ENCODE measurements at regions not wholly inside any gene's neighbourhood (a gene's known extent, or its start where the extent isn't known, plus 50 kb on each side); places are given as distances from the start of the nearest gene placed in this dataset.

GRCh38 chr2:45273412-45274249 is 264.4 kb upstream of the SIX2 start:
- H3K9me3 Mint-ChIP-seq, result no peaks in the 10 kb centered on the region
- TF ChIP-seq, protein P1, sequence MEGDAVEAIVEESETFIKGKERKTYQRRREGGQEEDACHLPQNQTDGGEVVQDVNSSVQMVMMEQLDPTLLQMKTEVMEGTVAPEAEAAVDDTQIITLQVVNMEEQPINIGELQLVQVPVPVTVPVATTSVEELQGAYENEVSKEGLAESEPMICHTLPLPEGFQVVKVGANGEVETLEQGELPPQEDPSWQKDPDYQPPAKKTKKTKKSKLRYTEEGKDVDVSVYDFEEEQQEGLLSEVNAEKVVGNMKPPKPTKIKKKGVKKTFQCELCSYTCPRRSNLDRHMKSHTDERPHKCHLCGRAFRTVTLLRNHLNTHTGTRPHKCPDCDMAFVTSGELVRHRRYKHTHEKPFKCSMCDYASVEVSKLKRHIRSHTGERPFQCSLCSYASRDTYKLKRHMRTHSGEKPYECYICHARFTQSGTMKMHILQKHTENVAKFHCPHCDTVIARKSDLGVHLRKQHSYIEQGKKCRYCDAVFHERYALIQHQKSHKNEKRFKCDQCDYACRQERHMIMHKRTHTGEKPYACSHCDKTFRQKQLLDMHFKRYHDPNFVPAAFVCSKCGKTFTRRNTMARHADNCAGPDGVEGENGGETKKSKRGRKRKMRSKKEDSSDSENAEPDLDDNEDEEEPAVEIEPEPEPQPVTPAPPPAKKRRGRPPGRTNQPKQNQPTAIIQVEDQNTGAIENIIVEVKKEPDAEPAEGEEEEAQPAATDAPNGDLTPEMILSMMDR (IDR thresholded peaks at IDR 0.05; ENCODE audit: unreplicated experiment in 3 of 3), result no peak
- H3K27ac Mint-ChIP-seq, result peak overlapping the region in 2 of 3 experiments; percentile 28 to 58
- no peaks in the 10 kb centered on the region for H3K36me3 Mint-ChIP-seq (ENCODE audit: low read depth)
- H3K27me3 Mint-ChIP-seq (ENCODE audit: low read depth), result peaks cover 13% of the 10 kb centered on the region
- no peak overlapping the region for H3K4me3 Mint-ChIP-seq
- H3K4me1 Mint-ChIP-seq, result peaks cover 74% of the 10 kb centered on the region

GRCh38 chr2:45272549-45273265 is 263.5 kb upstream of the SIX2 start:
- Mint-ChIP-seq H3K27me3 (ENCODE audit: low read depth) (peaks cover 12% of the 10 kb centered on the region), H3K27ac (peak overlapping the region in 1 of 3 experiments; percentile 58), H3K9me3 (no peaks in the 10 kb centered on the region), H3K36me3 (ENCODE audit: low read depth) (no peaks in the 10 kb centered on the region), H3K4me1 (peaks cover 74% of the 10 kb centered on the region), H3K4me3 (no peak overlapping the region)
- TF ChIP-seq, protein P1 (IDR thresholded peaks at IDR 0.05; ENCODE audit: unreplicated experiment in 3 of 3), result no peak

DNA sequence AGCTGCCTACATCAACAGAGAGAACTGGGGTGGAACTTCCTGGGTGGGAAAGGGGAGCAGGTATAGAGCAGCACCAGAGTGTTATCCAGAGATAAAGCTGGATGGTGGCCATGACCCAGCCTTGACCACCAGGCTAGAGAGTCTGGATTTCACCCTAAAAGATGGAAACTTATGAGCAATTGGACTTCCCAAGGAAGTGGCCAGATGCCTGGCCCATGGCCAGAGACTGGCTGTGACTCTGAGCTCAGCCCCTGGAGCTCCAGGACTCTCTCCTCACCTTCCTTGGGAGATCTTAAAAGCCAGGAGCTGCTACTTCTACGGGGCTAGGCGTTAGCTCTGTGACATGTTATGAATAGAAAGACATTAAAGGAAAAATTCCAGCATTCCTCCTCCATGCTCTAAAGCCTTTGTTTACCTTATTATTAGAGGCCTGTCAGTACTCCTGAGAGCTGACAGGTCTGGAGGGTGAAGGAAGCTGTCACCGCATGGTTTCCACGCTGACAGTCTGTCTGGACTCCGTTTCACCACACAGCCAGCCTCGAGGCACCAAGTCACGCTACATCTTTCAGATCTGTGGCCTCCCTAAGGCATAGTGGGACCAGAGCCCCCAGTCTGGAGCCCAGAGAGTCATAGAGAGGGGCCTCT is 260.0 kb upstream of the SIX2 start:
- H3K9me3 Mint-ChIP-seq, result no peaks in the 10 kb centered on the region
- H3K36me3 Mint-ChIP-seq (ENCODE audit: low read depth), result no peaks in the 10 kb centered on the region
- peaks cover 20% of the 10 kb centered on the region for H3K27me3 Mint-ChIP-seq (ENCODE audit: low read depth)
- peaks cover 73% of the 10 kb centered on the region for H3K4me1 Mint-ChIP-seq
- TF ChIP-seq, protein P1 (IDR thresholded peaks at IDR 0.05; ENCODE audit: unreplicated experiment in 3 of 3), result no peak
- H3K4me3 Mint-ChIP-seq, result no peak overlapping the region
- H3K27ac Mint-ChIP-seq, result peak overlapping the region in 2 of 3 experiments; percentile 6 to 57

DNA sequence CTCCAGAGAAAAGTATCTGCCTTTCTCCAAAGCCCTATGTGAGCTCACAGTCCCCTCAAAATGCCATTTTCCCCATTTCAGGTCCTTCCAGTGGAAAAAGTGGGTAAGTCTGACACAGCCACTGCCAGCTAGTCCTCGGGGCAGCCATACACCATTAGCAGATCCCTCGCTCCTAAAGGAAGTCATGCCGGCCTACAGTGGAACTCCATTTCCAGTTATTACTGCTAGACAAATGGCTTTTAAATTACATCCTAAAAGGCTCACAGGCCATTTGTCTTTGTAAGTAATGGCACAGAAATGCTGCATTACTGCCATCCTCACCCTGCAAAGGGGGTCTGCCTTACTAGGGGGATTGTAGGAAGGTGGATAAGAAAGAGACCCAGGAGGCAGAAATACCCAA is 259.4 kb upstream of the SIX2 start:
- Mint-ChIP-seq H3K9me3 (no peaks in the 10 kb centered on the region), H3K4me1 (peaks cover 66% of the 10 kb centered on the region), H3K36me3 (ENCODE audit: low read depth) (no peaks in the 10 kb centered on the region), H3K4me3 (no peak overlapping the region), H3K27ac (peak overlapping the region in 1 of 3 experiments; percentile 6), H3K27me3 (ENCODE audit: low read depth) (peaks cover 20% of the 10 kb centered on the region)
- TF ChIP-seq, protein P1 (IDR thresholded peaks at IDR 0.05; ENCODE audit: unreplicated experiment in 3 of 3), result no peak

- TF ChIP-seq, protein P1 (IDR thresholded peaks at IDR 0.05; ENCODE audit: unreplicated experiment in 3 of 3), result no peak
- Mint-ChIP-seq H3K27me3 (ENCODE audit: low read depth) (peaks cover 17% of the 10 kb centered on the region), H3K9me3 (no peaks in the 10 kb centered on the region), H3K36me3 (ENCODE audit: low read depth) (no peaks in the 10 kb centered on the region), H3K4me1 (peaks cover 57% of the 10 kb centered on the region), H3K27ac (no peak overlapping the region), H3K4me3 (no peak overlapping the region)
Measured at GRCh38 chr2:45267062-45267792, 258.0 kb upstream of the SIX2 start.

Data from nephron (organoid).